ENCODE measurements at regions not wholly inside any gene's neighbourhood (a gene's known extent, or its start where the extent isn't known, plus 50 kb on each side); places are given as distances from the start of the nearest gene placed in this dataset.

DNA sequence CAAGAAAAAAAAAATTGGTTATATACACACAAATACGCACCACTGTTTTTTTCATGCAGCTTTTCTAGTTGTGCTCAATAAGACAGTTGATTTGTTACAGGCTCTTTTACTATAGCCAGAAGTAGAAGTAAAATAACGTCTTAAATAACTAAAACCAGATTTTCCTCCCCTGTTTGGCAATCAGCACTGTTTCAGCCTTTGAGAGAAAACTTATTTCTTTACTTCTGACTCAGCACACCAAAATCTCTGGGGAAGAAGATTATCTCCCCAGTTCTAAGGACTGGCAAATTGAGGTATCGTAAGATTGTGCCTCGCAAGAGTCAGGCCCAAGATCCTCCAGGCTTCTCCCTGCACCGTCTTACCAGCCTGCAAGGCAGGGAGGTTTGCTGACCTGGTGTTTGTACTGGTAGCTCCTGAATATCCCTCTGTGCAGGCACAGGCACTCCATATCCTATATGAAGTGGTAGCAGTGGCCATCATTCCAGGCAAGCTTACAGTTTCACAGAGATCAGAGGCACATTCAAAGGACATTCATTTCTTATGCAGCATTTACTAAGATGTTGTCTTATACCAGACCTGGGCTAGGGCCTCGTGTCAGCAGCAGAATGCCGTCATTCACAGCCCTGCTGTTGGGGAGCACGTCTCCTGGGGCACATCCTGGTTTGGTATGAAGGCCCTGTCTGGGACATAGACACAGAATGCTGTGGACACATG lies 268.2 kb downstream of the ZNF536 start:
- no peak for DNase-seq (ENCODE audit: low spot score)
- H3K27me3 Mint-ChIP-seq (ENCODE audit: insufficient read depth), result peaks cover 2% of the 10 kb centered on the region
- H3K36me3 Mint-ChIP-seq (ENCODE audit: low read depth), result no peaks in the 10 kb centered on the region

DNA sequence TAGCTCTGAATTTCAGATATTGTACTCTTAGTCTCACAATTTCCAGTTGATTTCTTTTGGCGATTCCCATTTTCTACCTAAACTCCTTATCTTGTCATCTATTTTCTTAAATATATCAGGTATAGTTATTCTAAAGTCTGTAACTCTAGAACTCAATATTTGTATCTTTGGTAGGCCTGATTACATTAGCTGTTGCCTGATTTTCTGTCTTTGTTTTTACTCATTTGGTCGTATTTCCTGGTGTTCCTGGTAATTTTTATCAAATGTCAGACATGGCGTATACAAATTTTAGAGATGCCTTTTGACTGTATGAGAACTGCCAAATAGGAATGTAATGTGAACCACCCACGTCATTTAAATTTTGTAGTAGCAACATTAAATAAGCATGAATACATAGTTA lies 266.7 kb downstream of the ZNF536 start:
- Mint-ChIP-seq H3K9me3 (peaks cover 6% of the 10 kb centered on the region), H3K27ac (no peak overlapping the region), H3K27me3 (ENCODE audit: insufficient read depth) (peaks cover under 1% of the 10 kb centered on the region), H3K4me3 (no peak overlapping the region), H3K4me1 (ENCODE audit: low read depth) (no peaks in the 10 kb centered on the region), H3K36me3 (ENCODE audit: low read depth) (no peaks in the 10 kb centered on the region)
- intact Hi-C loops (cut with micrococcal nuclease), result no loop called here
- DNase-seq (ENCODE audit: low spot score), result no peak

More for the DNA sequence above, 268.2 kb downstream of the ZNF536 start:
- intact Hi-C loops (cut with micrococcal nuclease), result no loop called here
- Mint-ChIP-seq H3K9me3 (peaks cover 6% of the 10 kb centered on the region), H3K4me3 (no peak overlapping the region), H3K27ac (no peak overlapping the region), H3K4me1 (ENCODE audit: low read depth) (no peaks in the 10 kb centered on the region)

DNA sequence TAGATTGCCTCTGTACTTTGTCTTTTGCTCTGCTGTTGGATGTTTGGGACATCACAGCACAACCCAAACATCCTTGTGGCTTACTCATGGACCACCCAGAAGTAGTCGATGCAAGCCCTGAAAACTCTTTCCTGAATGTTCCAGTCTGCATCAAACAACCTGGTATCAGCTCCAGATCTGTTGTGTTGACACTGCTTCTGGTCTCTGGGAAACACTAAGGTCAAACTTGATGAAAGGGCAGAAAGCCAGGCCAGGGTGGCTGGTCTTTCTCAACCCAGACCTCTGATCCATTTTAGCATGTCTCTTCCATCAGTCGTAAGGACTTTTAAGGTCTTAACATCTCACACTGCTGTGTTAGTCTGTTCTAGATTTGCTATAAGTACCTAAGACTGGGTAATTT lies 265.7 kb downstream of the ZNF536 start:
- H3K9me3 Mint-ChIP-seq, result peaks cover 6% of the 10 kb centered on the region

DNA sequence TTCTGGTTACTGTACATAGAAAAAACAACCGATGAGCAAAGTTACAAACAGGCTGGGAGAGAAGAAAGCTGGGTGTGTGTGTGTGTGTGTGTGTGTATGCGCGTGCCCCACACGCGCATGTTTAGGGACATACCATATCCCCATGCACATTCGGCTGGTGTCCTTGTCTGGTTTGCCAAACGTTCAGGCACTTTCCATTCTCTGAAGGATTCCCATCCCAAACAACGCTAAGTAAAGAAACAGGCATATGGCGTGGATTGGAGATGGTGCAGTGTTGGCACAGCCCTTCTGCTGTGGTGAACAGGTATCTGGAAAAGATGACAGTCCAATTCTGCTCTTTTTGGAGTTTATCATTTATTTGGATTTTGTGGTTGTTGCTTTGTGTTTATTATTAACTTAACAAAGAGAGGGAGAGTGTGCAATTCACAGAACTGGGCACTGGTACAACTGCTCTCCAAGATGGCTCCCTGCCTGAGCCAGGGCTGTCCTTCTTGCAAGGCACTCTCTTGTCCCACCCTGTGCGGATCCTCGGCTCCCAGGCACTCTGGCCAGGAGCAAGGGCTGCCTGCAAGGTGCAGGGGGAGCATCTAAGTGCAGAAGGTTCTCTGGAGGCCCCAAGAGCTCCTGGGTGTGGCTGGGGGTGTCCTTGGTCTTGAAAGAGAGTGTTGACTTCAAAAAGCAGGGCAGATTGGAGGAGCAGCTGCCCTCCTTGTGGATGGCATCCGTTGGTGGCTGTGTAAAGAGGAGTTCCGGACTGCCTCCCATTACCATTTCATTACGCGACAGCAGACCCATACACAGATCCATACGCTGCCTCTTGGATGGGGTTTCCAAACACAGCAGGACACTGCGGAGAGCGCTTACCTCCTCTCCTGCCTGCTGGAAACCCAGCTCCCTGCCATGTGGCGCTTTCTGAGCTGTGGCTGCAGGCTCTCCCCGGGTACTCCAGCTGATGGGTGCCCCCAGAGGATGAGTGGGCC lies 263.1 kb downstream of the ZNF536 start:
- Mint-ChIP-seq H3K9me3 (peaks cover 6% of the 10 kb centered on the region), H3K4me1 (ENCODE audit: low read depth) (no peaks in the 10 kb centered on the region), H3K36me3 (ENCODE audit: low read depth) (no peaks in the 10 kb centered on the region), H3K27me3 (ENCODE audit: insufficient read depth) (no peaks in the 10 kb centered on the region), H3K27ac (no peak overlapping the region), H3K4me3 (no peak overlapping the region)
- intact Hi-C loops (cut with micrococcal nuclease), result no loop called here
- no peak for DNase-seq (ENCODE audit: low spot score)

More for the DNA sequence above, 265.7 kb downstream of the ZNF536 start:
- no peak overlapping the region for H3K4me3 Mint-ChIP-seq
- DNase-seq (ENCODE audit: low spot score), result no peak
- H3K36me3 Mint-ChIP-seq (ENCODE audit: low read depth), result no peaks in the 10 kb centered on the region
- H3K4me1 Mint-ChIP-seq (ENCODE audit: low read depth), result no peaks in the 10 kb centered on the region
- intact Hi-C loops (cut with micrococcal nuclease), result no loop called here
- H3K27ac Mint-ChIP-seq, result no peak overlapping the region
- H3K27me3 Mint-ChIP-seq (ENCODE audit: insufficient read depth), result no peaks in the 10 kb centered on the region

DNA sequence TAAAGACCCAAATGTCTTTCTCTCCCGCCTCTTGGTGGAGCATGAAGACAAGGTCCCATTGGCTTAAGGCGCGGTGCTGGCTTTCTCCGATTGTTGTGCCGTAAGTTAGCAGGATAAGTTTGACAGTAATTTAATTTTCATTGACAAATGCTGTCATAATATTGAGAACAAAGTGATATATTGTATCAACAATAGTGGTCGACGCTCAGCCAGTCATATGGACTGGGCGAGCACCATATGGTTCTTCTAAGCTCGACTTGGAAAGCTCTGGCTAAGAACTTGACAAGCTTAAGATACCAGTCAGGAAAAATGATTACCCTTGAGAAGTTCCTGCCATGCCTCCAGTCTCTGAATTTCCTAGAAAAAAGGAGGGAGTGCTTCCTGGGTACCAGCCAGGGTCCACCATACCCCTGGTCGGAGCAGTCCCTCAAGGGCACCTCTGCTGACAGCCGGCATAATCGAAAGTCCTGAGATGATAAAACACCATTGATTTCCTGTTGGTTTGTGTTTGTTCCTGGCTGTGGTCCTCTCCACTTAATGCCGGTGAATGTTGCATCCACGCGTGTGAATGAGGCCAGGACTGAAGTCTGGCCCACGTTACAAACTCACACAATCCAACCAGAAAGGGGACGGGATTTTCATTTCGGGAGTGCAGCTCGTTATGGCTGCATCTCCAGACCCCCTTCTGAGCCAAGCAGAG lies 262.1 kb downstream of the ZNF536 start:
- Mint-ChIP-seq H3K36me3 (ENCODE audit: low read depth) (no peaks in the 10 kb centered on the region), H3K27me3 (ENCODE audit: insufficient read depth) (no peaks in the 10 kb centered on the region), H3K4me1 (ENCODE audit: low read depth) (no peaks in the 10 kb centered on the region), H3K9me3 (peaks cover 6% of the 10 kb centered on the region), H3K27ac (no peak overlapping the region), H3K4me3 (no peak overlapping the region)
- no peak for DNase-seq (ENCODE audit: low spot score)
- intact Hi-C loops (cut with micrococcal nuclease), result no loop called here

DNA sequence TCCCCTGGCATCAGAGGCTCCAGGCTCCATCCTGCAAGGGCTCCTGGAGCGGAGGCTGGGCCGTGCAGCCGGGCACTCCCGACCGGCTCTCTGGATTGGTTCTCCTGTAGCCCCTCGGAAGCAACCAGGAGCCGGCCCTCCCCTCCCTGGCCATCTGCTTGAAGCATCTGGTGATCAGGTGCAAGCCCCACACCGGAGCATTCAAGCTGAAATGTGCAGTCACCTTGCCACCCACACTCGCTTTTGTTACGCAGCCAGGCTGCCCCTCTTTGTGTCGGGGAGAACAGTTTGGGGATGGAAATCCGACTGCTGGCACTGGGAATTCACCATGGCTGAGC lies 258.8 kb downstream of the ZNF536 start:
- H3K27ac Mint-ChIP-seq, result no peak overlapping the region
- no peak overlapping the region for H3K4me3 Mint-ChIP-seq
- DNase-seq (ENCODE audit: low spot score), result no peak
- H3K4me1 Mint-ChIP-seq (ENCODE audit: low read depth), result no peaks in the 10 kb centered on the region
- intact Hi-C loops (cut with micrococcal nuclease), result no loop called here
- no peaks in the 10 kb centered on the region for H3K36me3 Mint-ChIP-seq (ENCODE audit: low read depth)
- no peaks in the 10 kb centered on the region for H3K9me3 Mint-ChIP-seq
- H3K27me3 Mint-ChIP-seq (ENCODE audit: insufficient read depth), result no peaks in the 10 kb centered on the region

DNA sequence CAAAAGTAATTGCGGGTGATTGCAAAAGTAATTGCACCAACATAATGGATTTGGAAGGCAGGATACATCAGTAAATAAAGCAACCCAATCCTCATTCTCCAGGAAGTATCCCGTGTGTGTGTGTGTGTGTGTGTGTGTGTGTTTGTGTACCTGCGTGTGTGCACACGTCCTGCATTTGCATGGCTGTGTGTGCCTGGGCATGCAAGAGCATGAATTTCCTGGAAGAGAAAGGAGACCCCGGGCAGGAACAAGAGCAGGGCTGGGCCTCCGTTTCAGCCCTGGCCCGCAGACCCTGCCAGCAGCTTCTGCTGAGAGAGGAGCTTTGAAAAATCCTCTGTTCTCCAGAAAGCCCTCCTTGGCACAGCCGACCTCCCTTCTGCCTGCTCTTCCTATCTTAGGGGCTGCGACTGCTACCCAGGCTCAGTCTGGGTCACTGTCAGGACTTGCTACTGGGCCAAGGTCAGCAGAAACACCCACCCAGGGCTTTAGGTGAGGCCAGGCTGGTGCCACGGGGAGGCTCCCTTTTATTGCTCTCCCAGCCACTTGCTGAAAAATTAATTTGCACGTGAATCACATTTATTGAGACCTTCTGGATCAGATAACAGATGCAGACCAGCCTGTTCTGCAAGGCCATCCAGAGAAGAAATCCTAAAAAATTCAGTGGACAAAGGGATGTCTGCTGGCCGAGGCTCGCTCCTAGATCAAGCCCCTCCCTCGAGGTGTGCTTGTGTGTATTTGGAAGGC lies 258.3 kb downstream of the ZNF536 start:
- Mint-ChIP-seq H3K27ac (no peak overlapping the region), H3K4me3 (no peak overlapping the region), H3K36me3 (ENCODE audit: low read depth) (no peaks in the 10 kb centered on the region), H3K27me3 (ENCODE audit: insufficient read depth) (no peaks in the 10 kb centered on the region), H3K9me3 (no peaks in the 10 kb centered on the region), H3K4me1 (ENCODE audit: low read depth) (no peaks in the 10 kb centered on the region)
- intact Hi-C loops (cut with micrococcal nuclease), result no loop called here
- no peak for DNase-seq (ENCODE audit: low spot score)

DNA sequence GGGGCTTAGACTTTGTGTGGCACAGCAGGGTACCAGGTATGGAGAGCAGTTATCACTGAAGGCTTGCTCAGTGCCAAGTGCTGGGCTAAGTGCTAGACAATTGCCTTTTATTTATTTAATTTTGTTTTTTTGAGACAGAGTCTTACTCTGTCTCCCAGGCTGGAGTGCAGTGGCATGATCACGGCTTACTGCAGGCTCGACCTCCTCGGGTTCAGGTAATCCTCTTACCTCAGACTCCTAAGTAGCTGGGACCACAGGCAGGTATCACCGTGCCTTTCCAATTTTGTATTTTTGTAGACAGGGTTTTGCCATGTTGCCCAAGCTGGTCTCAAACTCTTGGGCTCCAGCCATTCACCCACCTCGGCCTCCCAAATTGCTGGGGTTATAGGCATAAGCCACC lies 256.9 kb downstream of the ZNF536 start:
- DNase-seq (ENCODE audit: low spot score), result no peak
- Mint-ChIP-seq H3K27me3 (ENCODE audit: insufficient read depth) (no peaks in the 10 kb centered on the region), H3K27ac (no peak overlapping the region), H3K9me3 (no peaks in the 10 kb centered on the region), H3K4me3 (no peak overlapping the region), H3K36me3 (ENCODE audit: low read depth) (no peaks in the 10 kb centered on the region), H3K4me1 (ENCODE audit: low read depth) (no peaks in the 10 kb centered on the region)
- intact Hi-C loops (cut with micrococcal nuclease), result no loop called here

DNA sequence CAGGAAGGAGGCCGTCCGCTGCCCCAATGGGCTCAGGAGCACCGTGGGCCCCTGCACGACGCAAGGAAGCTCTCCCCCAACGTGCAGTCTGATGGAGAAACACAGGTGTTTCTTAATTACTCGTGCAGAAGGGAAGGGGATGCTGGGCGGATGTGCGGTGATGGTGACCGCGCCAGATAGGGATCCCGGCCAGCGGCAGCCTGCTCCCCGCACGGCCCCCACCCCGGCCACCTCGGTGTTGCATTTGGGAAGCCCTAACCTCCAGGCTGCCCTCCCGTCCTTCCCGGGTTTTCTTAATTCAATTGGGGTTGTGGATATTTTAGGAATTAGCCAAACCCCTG lies 254.4 kb downstream of the ZNF536 start:
- Mint-ChIP-seq H3K27me3 (ENCODE audit: insufficient read depth) (no peaks in the 10 kb centered on the region), H3K4me3 (no peak overlapping the region)

DNA sequence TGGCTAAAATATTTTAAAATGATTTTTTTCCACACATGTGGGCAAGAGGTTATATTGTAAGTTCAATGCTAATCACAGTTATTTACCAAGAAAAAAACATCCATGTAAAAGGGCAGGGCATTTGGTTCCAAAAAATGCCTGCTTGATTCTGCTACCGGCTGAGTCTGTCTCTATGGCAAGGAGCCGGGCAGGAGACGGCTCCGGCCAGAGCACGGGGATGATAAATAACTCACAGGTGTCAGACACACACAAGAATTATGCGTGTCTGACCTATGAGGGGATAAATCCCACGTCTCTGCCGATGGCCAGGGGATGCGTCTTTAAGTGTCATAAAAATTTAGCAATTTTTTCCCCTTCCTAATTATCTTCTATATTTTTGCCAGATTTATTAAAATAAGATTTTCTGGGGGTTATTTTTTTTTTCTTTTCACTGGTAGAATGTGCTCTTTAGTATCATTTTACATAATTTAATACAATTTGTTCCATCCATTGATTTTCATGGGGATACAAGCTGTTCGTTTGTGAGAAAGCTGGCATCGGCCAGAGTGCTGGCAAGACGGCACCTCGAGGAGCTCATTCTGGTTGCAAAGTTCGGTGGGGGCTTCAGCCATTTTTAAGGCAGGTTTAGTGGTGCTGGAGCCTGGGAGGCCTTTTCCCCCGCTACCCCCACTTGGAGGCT lies 253.9 kb downstream of the ZNF536 start:
- no peaks in the 10 kb centered on the region for H3K4me1 Mint-ChIP-seq (ENCODE audit: low read depth)
- intact Hi-C loops (cut with micrococcal nuclease), result no loop called here
- H3K27me3 Mint-ChIP-seq (ENCODE audit: insufficient read depth), result no peaks in the 10 kb centered on the region
- no peak overlapping the region for H3K27ac Mint-ChIP-seq
- DNase-seq (ENCODE audit: low spot score), result no peak
- H3K4me3 Mint-ChIP-seq, result no peak overlapping the region
- H3K36me3 Mint-ChIP-seq (ENCODE audit: low read depth), result no peaks in the 10 kb centered on the region
- H3K9me3 Mint-ChIP-seq, result peaks cover 10% of the 10 kb centered on the region

More for the DNA sequence above, 254.4 kb downstream of the ZNF536 start:
- intact Hi-C loops (cut with micrococcal nuclease), result no loop called here
- no peak overlapping the region for H3K27ac Mint-ChIP-seq
- H3K4me1 Mint-ChIP-seq (ENCODE audit: low read depth), result no peaks in the 10 kb centered on the region
- H3K36me3 Mint-ChIP-seq (ENCODE audit: low read depth), result no peaks in the 10 kb centered on the region
- peaks cover 10% of the 10 kb centered on the region for H3K9me3 Mint-ChIP-seq
- DNase-seq (ENCODE audit: low spot score), result no peak

DNA sequence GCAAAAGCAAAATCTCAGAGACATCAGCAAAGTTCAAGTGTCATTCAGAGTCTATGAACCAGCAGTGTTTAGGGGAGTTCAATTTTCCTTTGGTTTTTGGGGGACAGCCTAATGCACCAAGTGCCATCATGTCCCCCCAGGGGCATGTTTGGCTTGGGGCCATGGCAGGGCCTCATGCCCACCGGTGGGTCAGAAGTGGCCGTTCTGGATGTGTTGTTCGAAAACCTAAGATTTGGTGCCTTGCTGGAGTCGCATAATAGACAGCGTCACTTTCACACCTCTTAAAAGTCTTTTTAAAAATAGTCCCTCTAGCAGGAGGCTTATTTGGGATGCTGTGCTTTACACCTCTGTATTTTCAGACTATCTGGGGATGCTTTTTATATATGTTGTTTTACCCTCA lies 250.1 kb downstream of the ZNF536 start:
- no peak for DNase-seq (ENCODE audit: low spot score)
- Mint-ChIP-seq H3K36me3 (ENCODE audit: low read depth) (no peaks in the 10 kb centered on the region), H3K4me1 (ENCODE audit: low read depth) (no peaks in the 10 kb centered on the region), H3K9me3 (peaks cover 10% of the 10 kb centered on the region), H3K27ac (no peak overlapping the region), H3K4me3 (no peak overlapping the region), H3K27me3 (ENCODE audit: insufficient read depth) (no peaks in the 10 kb centered on the region)
- intact Hi-C loops (cut with micrococcal nuclease), result no loop called here

DNA sequence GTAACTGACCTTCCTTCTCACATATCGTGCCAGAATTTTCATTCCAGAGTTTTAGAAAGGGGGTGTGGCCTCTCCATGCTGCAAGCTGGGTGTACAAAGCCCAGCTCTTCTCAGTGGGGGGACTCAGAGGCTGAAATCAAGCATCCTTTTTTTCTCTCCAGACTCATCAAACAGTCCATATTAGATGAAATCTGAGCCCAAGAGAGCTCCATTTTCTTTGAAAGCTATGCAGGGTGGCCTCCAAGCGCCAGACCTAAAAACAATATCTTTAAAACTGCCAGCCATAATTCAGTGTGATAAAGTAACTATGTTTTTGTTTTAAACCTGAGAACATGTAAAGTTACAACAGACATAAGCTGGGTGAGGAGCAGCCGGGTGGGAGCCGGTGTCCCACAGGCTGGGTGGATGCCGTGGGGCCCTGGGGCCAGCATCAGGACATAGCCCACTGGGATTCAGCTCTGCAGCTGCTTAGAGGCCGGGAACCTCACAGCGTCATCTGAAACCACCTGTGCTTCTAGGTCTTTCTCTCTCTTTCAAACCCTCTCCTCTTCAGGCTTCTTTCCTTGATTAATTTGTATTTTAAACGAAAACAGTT lies 249.2 kb downstream of the ZNF536 start:
- Mint-ChIP-seq H3K9me3 (peaks cover 10% of the 10 kb centered on the region), H3K4me3 (no peak overlapping the region), H3K27me3 (ENCODE audit: insufficient read depth) (no peaks in the 10 kb centered on the region), H3K36me3 (ENCODE audit: low read depth) (no peaks in the 10 kb centered on the region), H3K27ac (no peak overlapping the region), H3K4me1 (ENCODE audit: low read depth) (no peaks in the 10 kb centered on the region)
- intact Hi-C loops (cut with micrococcal nuclease), result no loop called here
- no peak for DNase-seq (ENCODE audit: low spot score)

All from activated T-helper 1 cell treated with anti-CD3 and anti-CD28 coated beads, Interleukin-12 subunit alpha, Interleukin-12 subunit beta, Interleukin-2, Interleukin-4 antibody, amounts not matched to agents 30 ng/mL and 10 ng/mL and 1 ng/mL, durations not matched to agents 14 hours and 24 hours and 36 hours (primary cell).